Inflammatory macrophage (primary cell): ENCODE measurements at regions not wholly inside any gene's neighbourhood (a gene's known extent, or its start where the extent isn't known, plus 50 kb on each side); places are given as distances from the start of the nearest gene placed in this dataset.
"Not testable (repeated sequence)": the region's sequence is repeated elsewhere in the genome, so short reads cannot be mapped to it uniquely, and the experiment has no call there.

Source experiments
- DNase-seq, 2 donors: peaks; one replicate each; pipeline ENCODE4 v3.0.0-alpha.2; 2020 to 2022

DNA sequence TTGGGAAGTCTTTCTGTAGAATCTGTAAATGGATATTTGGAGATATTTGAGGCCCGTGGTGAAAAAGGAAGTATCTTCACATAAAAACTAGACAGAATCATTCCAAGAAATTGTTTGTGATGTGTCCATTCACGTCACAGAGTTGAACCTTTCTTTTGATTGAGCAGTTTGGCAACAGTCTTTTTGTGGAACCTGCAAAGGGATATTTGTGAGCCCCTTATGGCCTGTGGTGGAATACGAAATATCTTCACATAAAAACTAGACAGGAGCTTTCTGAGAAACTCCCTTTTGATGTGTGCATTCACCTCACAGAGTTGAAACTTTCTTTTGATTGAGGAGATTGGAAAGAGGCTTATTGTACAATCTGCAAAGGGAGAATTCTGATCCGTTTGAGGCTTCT is 2980.4 kb downstream of the TUBA3C start:
- DNase-seq, result not testable (repeated sequence)

GRCh38 chr13:16160609-16161008 is 3021.0 kb downstream of the TUBA3C start:
- not testable (repeated sequence) for DNase-seq

- DNase-seq, result not testable (repeated sequence)
Measured at GRCh38 chr13:16158958-16159357, 3022.7 kb downstream of the TUBA3C start.

DNA sequence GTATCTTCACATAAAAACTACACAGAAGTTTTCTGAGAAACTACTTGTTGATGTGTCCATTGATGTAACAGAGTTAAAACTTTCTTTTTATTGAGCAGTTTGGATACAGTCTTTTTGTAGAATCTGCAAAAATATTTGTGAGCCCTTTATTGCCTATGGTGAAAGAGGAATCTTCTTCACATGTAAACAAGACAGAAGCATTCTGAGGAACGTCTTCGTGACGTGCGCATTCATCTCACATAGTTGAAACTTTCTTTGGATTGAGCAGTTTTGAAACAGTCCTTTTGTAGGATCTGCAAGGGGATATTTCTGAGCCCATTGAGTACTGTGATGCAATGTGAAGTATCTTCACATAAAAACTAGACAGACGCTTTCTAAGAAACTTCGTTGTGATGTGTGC is 3023.6 kb downstream of the TUBA3C start:
- not testable (repeated sequence) for DNase-seq

- DNase-seq, result not testable (repeated sequence)
Measured at GRCh38 chr13:16152849-16153248, 3028.8 kb downstream of the TUBA3C start.

DNA sequence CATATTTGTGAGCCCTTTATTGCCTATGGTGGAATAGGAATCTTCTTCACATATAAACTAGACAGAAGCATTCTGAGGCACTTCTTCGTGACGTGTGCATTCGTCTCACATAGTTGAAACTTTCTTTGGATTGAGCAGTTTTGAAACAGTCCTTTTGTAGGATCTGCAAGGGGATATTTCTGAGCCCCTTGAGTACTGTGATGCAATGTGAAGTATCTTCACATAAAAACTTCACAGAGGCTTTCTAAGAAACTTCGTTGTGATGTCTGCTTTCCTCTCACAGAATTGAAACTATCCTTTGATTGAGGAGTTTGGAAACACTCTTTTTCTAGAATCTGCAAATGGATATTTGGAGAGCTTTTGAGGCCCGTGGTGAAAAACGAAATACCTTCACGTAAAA is 3030.3 kb downstream of the TUBA3C start:
- not testable (repeated sequence) for DNase-seq

GRCh38 chr13:16149415-16149814 is 3032.2 kb downstream of the TUBA3C start:
- not testable (repeated sequence) for DNase-seq

DNA sequence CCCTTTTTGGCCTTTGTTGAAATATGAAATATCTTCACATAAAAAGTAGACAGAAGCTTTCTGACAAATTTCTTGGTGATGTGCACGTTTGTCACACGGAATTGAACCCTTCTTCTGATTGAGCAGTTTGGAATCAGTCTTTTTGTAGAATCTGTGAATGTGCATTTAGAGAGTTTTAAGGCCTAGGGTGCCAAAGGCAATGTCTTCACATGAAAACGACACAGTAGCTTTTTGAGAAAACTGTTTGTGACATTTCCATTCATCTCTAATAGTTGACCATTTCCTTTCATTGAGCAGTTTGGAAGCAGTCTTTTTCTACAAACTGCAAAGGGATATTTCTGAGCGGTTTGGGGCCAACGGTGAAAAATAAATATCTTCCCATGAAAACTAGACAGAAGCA is 3036.0 kb downstream of the TUBA3C start:
- not testable (repeated sequence) for DNase-seq

- DNase-seq, result not testable (repeated sequence)
Measured at GRCh38 chr13:16141361-16141760, 3040.3 kb downstream of the TUBA3C start.

DNA sequence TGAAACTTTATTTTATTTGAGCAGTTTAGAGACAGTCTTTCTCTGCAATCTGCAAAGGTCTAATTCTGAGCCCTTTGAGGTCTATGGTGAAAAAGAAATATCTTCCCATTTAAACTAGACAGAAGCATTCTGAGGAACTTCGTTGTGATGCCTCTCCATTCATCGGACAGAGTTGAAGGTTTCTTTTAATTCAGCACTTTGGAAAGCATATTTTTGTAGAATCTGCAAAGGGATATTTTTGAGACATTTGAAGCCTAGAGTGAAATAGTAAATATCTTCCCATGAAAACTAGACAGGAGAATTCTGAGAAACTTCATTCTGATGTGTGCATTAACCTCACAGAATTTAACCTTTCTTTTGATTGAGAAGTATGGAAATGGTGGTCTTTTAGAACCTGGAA is 3044.8 kb downstream of the TUBA3C start:
- DNase-seq, result not testable (repeated sequence)

DNA sequence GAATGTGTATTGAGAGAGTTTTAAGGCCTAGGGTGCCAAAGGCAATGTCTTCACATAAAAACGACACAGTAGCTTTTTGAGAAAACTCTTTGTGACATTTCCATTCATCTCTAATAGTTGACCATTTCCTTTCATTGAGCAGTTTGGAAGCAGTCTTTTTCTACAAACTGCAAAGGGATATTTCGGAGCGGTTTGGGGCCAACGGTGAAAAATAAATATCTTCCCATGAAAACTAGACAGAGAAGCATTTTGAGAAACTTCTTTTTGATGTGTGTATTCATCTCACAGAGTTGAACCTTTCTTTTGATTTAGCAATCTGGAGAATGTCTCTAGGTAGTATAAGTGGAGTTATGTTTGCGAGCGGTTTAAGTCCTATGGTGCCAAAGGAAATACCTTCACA is 3052.9 kb downstream of the TUBA3C start:
- not testable (repeated sequence) for DNase-seq

GRCh38 chr13:16113391-16113790 is 3068.2 kb downstream of the TUBA3C start:
- DNase-seq, result peak in 1 of 2 donors; percentile 1
